RKO (cell line): ENCODE measurements at regions not wholly inside any gene's neighbourhood (a gene's known extent, or its start where the extent isn't known, plus 50 kb on each side); places are given as distances from the start of the nearest gene placed in this dataset.
A peak's percentile ranks its signal among the peaks of the same experiment; 100 is the strongest.

Source experiments
- DNase-seq: peaks from one replicate; pipeline ENCODE4 v3.0.0-alpha.2; 2016; ENCODE audit warnings: low spot score

- no peak for DNase-seq
Observed at GRCh38 chr11:131192628-131193027, 177.8 kb upstream of the NTM start.

GRCh38 chr11:131193031-131193501, 177.3 kb upstream of the NTM start:
- no peak for DNase-seq

- no peak for DNase-seq
Observed at GRCh38 chr11:131194726-131195125, 175.7 kb upstream of the NTM start.

GRCh38 chr11:131195661-131196517, 174.5 kb upstream of the NTM start:
- no peak for DNase-seq

GRCh38 chr11:131198161-131199014, 172.0 kb upstream of the NTM start:
- no peak for DNase-seq

GRCh38 chr11:131199015-131199280, 171.5 kb upstream of the NTM start:
- DNase-seq, result no peak

- DNase-seq, result no peak
Observed at GRCh38 chr11:131201674-131202073, 168.7 kb upstream of the NTM start.

GRCh38 chr11:131203040-131203439, 167.4 kb upstream of the NTM start:
- no peak for DNase-seq

- DNase-seq, result no peak
Observed at GRCh38 chr11:131204282-131204681, 166.1 kb upstream of the NTM start.

GRCh38 chr11:131204765-131205380, 165.5 kb upstream of the NTM start:
- no peak for DNase-seq

- no peak for DNase-seq
Observed at GRCh38 chr11:131206671-131207070, 163.7 kb upstream of the NTM start.

- no peak for DNase-seq
Observed at GRCh38 chr11:131207901-131208300, 162.5 kb upstream of the NTM start.

GRCh38 chr11:131217313-131218310, 152.8 kb upstream of the NTM start:
- peak; percentile 1 for DNase-seq

GRCh38 chr11:131218542-131218941, 151.9 kb upstream of the NTM start:
- DNase-seq, result no peak

GRCh38 chr11:131219646-131220045, 150.8 kb upstream of the NTM start:
- DNase-seq, result no peak

- DNase-seq, result no peak
Observed at GRCh38 chr11:131223198-131223991, 147.0 kb upstream of the NTM start.

- DNase-seq, result no peak
Observed at GRCh38 chr11:131228378-131228777, 142.0 kb upstream of the NTM start.

- DNase-seq, result no peak
Observed at GRCh38 chr11:131229221-131229620, 141.2 kb upstream of the NTM start.

GRCh38 chr11:131231317-131231940, 139.0 kb upstream of the NTM start:
- DNase-seq, result no peak

- no peak for DNase-seq
Observed at GRCh38 chr11:131232261-131232660, 138.2 kb upstream of the NTM start.
